ENCODE measurements at regions not wholly inside any gene's neighbourhood (a gene's known extent, or its start where the extent isn't known, plus 50 kb on each side); places are given as distances from the start of the nearest gene placed in this dataset.

- no peak for TF ChIP-seq EZH2 (IDR thresholded peaks at IDR 0.05; ENCODE audit: insufficient read depth, poor library complexity, severe bottlenecking)
- TF ChIP-seq EZH2phosphoT487 (IDR thresholded peaks at IDR 0.05; ENCODE audit: insufficient read depth, low read depth): no peak
Observed at GRCh38 chr6:101296169-101296960, 97.1 kb upstream of the GRIK2 start.

All from GM23248 (cell line).